CD4-positive, alpha-beta T cell treated with Interleukin-2 at 100 ng/mL for 4 hours (primary cell): ENCODE measurements at regions not wholly inside any gene's neighbourhood (a gene's known extent, or its start where the extent isn't known, plus 50 kb on each side); places are given as distances from the start of the nearest gene placed in this dataset.

ENCODE experiments used
- DNase-seq: peaks from one replicate; pipeline ENCODE4 v3.0.0-alpha.2; 2020; ENCODE audit warnings: low spot score

- DNase-seq: no peak
These were observed 412.8 kb downstream of the DIPK2A start for GRCh38 chr3:144384241-144384979.

- DNase-seq: no peak
These were observed 419.2 kb downstream of the DIPK2A start for GRCh38 chr3:144390786-144391185.

- no peak for DNase-seq
These were observed 419.6 kb downstream of the DIPK2A start for GRCh38 chr3:144391236-144391635.

- no peak for DNase-seq
These were observed 422.4 kb downstream of the DIPK2A start for GRCh38 chr3:144394032-144394431.

GRCh38 chr3:144402430-144402829 lies 430.8 kb downstream of the DIPK2A start:
- no peak for DNase-seq

GRCh38 chr3:144403040-144403457 lies 431.4 kb downstream of the DIPK2A start:
- DNase-seq: no peak

GRCh38 chr3:144407335-144407734 lies 435.7 kb downstream of the DIPK2A start:
- no peak for DNase-seq

GRCh38 chr3:144409319-144409718 lies 437.7 kb downstream of the DIPK2A start:
- no peak for DNase-seq

- no peak for DNase-seq
These were observed 441.4 kb downstream of the DIPK2A start for GRCh38 chr3:144413068-144413467.

GRCh38 chr3:144415492-144415891 lies 443.9 kb downstream of the DIPK2A start:
- DNase-seq: no peak

- DNase-seq: no peak
These were observed 453.0 kb downstream of the DIPK2A start for GRCh38 chr3:144424606-144425005.

- DNase-seq: no peak
These were observed 454.7 kb downstream of the DIPK2A start for GRCh38 chr3:144426366-144426765.

- DNase-seq: no peak
These were observed 455.3 kb downstream of the DIPK2A start for GRCh38 chr3:144426967-144427366.

GRCh38 chr3:144429719-144430121 lies 458.1 kb downstream of the DIPK2A start:
- no peak for DNase-seq

GRCh38 chr3:144431134-144431533 lies 459.5 kb downstream of the DIPK2A start:
- no peak for DNase-seq

GRCh38 chr3:144433006-144433405 lies 461.4 kb downstream of the DIPK2A start:
- DNase-seq: no peak

- no peak for DNase-seq
These were observed 466.4 kb downstream of the DIPK2A start for GRCh38 chr3:144437989-144438388.

- no peak for DNase-seq
These were observed 472.4 kb downstream of the DIPK2A start for GRCh38 chr3:144444061-144444460.

- DNase-seq: no peak
These were observed 472.9 kb downstream of the DIPK2A start for GRCh38 chr3:144444546-144444945.

- DNase-seq: no peak
These were observed 484.3 kb downstream of the DIPK2A start for GRCh38 chr3:144455841-144456440.

- no peak for DNase-seq
These were observed 486.1 kb downstream of the DIPK2A start for GRCh38 chr3:144457758-144458157.

- DNase-seq: no peak
These were observed 486.7 kb downstream of the DIPK2A start for GRCh38 chr3:144458283-144458682.

GRCh38 chr3:144462337-144462736 lies 490.7 kb downstream of the DIPK2A start:
- no peak for DNase-seq

GRCh38 chr3:144463911-144464310 lies 492.3 kb downstream of the DIPK2A start:
- no peak for DNase-seq
